A549 (cell line): ENCODE measurements at regions not wholly inside any gene's neighbourhood (a gene's known extent, or its start where the extent isn't known, plus 50 kb on each side); places are given as distances from the start of the nearest gene placed in this dataset.

Source experiments
- ATAC-seq, 2 experiments: fragments of 200-7000 bp in 1 of 2; fragments of >200 bp in 1 of 2; cut with Nextera tagmentation in 1 of 2; cut with Tn5 transposase in 1 of 2; 3 replicates each; pipeline versions ENCODE4 v1.8.0 to v1.9.1; 2018 to 2020; ENCODE audit warnings: mild to moderate bottlenecking in 1 of 2, moderate library complexity in 1 of 2
- CTCF ChIA-PET: fragments of 300-600 bp; sonication (Branson Sonifier 250); formaldehyde crosslinking; extraction: SDS; loops from one replicate; lab custom pipeline; 2021; ENCODE audit warnings: antibody characterized with exemption, inconsistent platforms; lab: Yijun Ruan, JAX
- POLR2A ChIA-PET: fragments of 350-600 bp; formaldehyde crosslinking; extraction: SDS; loops from one replicate; lab custom pipeline; 2021; ENCODE audit warnings: antibody characterized with exemption, inconsistent platforms; lab: Yijun Ruan, JAX
- DNase-seq, 2 experiments: peaks; one replicate each; pipeline versions ENCODE4 v3.0.0 to v3.0.0-alpha.2; 2011 to 2016; ENCODE audit warnings: low read depth in 1 of 2, low spot score in 1 of 2
- FAIRE-seq: peaks from 2 replicates; lab custom pipeline; 2011; peaks lifted over from hg19 to GRCh38; lab: Jason Lieb, UNC
- H3K27ac ChIP-seq, 2 experiments: fragments of >200 bp; sonication (Bioruptor Twin); formaldehyde crosslinking; 3 replicates each; pipeline ENCODE4 v1.5.1; 2016 to 2017
- H3K4me1 ChIP-seq: fragments of >200 bp; sonication (Bioruptor Twin); formaldehyde crosslinking; 3 replicates; pipeline ENCODE4 v1.6.1; 2016
- H3K4me2 ChIP-seq: fragments of >200 bp; sonication (Bioruptor Twin); formaldehyde crosslinking; 3 replicates; pipeline ENCODE4 v1.6.1; 2016
- H3K4me3 ChIP-seq: fragments of >200 bp; sonication (Bioruptor Twin); formaldehyde crosslinking; 3 replicates; pipeline ENCODE4 v1.5.1; 2016
- H3K9me3 ChIP-seq: fragments of >200 bp; sonication (Bioruptor Twin); formaldehyde crosslinking; 3 replicates; pipeline ENCODE4 v1.6.1; 2016
- BHLHE40 ChIP-seq: IDR thresholded peaks from 2 replicates; pipeline ENCODE4 v1.6.1; 2012; ENCODE audit warnings: low read depth, low read length, inconsistent platforms
- CBX2 ChIP-seq: fragments of 200-600 bp; sonication (generic); IDR thresholded peaks from 2 replicates; pipeline ENCODE4 v1.6.1; 2016; ENCODE audit warnings: low read depth, mild to moderate bottlenecking, borderline replicate concordance
- CBX8 ChIP-seq: fragments of 200-600 bp; sonication (generic); IDR thresholded peaks from 2 replicates; pipeline ENCODE4 v1.6.1; 2016
- EP300 ChIP-seq, 2 experiments: fragments of >200 bp; sonication (Bioruptor Twin); formaldehyde crosslinking; IDR thresholded peaks; 2 replicates in 1 of 2; 3 replicates in 1 of 2; pipeline ENCODE4 v1.6.1; 2016 to 2017
- HOXA7 ChIP-seq: fragments of 250-450 bp; sonication (Bioruptor Pico); IDR thresholded peaks from 2 replicates; pipeline ENCODE4 v1.5.0; 2020; ENCODE audit warnings: mild to moderate bottlenecking, moderate library complexity
- HOXB13 ChIP-seq: fragments of 250-450 bp; sonication (Bioruptor Pico); IDR thresholded peaks from 2 replicates; pipeline ENCODE4 v1.5.0; 2020; ENCODE audit warnings: low read depth, mild to moderate bottlenecking, moderate library complexity
- JUN ChIP-seq, 2 experiments: fragments of >200 bp; sonication (Bioruptor Twin); formaldehyde crosslinking; IDR thresholded peaks; 2 replicates in 1 of 2; 3 replicates in 1 of 2; pipeline ENCODE4 v1.6.1; 2016 to 2017
- MYC ChIP-seq: IDR thresholded peaks from 2 replicates; pipeline ENCODE4 v1.6.1; 2012; ENCODE audit warnings: mild to moderate bottlenecking, inconsistent platforms, low read length, improper control_type of control experiment, borderline replicate concordance
- NFE2L2 ChIP-seq: fragments of 150-350 bp; conservative IDR thresholded peaks from 2 replicates; pipeline ENCODE4 v1.6.1; 2014; ENCODE audit warnings: low read length
- NPAS2 ChIP-seq: fragments of 250-450 bp; sonication (Bioruptor Pico); IDR thresholded peaks from 2 replicates; pipeline ENCODE4 v1.8.0; 2022; ENCODE audit warnings: mild to moderate bottlenecking, moderate library complexity, borderline replicate concordance
- NR3C1 ChIP-seq: fragments of >200 bp; sonication (Bioruptor Twin); formaldehyde crosslinking; IDR thresholded peaks from 3 replicates; pipeline ENCODE4 v1.6.1; 2017
- POLR2AphosphoS2 ChIP-seq: conservative IDR thresholded peaks from 2 replicates; pipeline ENCODE4 v1.6.1; 2012; ENCODE audit warnings: low read length, improper control_type of control experiment, inconsistent platforms
- RCOR1 ChIP-seq: fragments of 150-350 bp; IDR thresholded peaks from 2 replicates; pipeline ENCODE4 v1.6.1; 2014; ENCODE audit warnings: antibody characterized with exemption, low read length, low read depth
- RNF2 ChIP-seq: fragments of 200-600 bp; sonication (generic); IDR thresholded peaks from 2 replicates; pipeline ENCODE4 v1.6.1; 2016; ENCODE audit warnings: low read depth, mild to moderate bottlenecking, antibody characterized with exemption, moderate library complexity, borderline replicate concordance
- ZNF302 ChIP-seq: fragments of 250-450 bp; sonication (Bioruptor Pico); IDR thresholded peaks from 2 replicates; pipeline ENCODE4 v1.9.0; 2021; ENCODE audit warnings: inconsistent platforms, mild to moderate bottlenecking, moderate library complexity
- WGBS: methylation state at CpG from one replicate; pipeline ENCODE4 v1.1.6; 2017; ENCODE audit errors: missing lambda C conversion rate; 5-methylcytosine and 5-hydroxymethylcytosine counted together
- TF ChIP-seq, protein P1 (sequence below): fragments of 150-350 bp; IDR thresholded peaks from 2 replicates; pipeline ENCODE4 v1.6.1; 2014; ENCODE audit warnings: low read depth, mild to moderate bottlenecking, low read length
- TF ChIP-seq, protein P2 (sequence below): fragments of >200 bp; sonication (Bioruptor Twin); formaldehyde crosslinking; IDR thresholded peaks from 3 replicates; pipeline ENCODE4 v1.6.1; 2016
- TF ChIP-seq, protein P3 (sequence below): fragments of 250-450 bp; sonication (Bioruptor Pico); IDR thresholded peaks from 2 replicates; pipeline ENCODE4 v1.5.0; 2020; ENCODE audit warnings: low read depth, mild to moderate bottlenecking, moderate library complexity
- TF ChIP-seq, protein P4 (sequence below): fragments of 250-450 bp; sonication (Bioruptor Pico); IDR thresholded peaks from 2 replicates; pipeline ENCODE4 v1.5.0; 2021; ENCODE audit warnings: mild to moderate bottlenecking, moderate library complexity, borderline replicate concordance
- TF ChIP-seq, protein P5 (sequence below): IDR thresholded peaks from 2 replicates; pipeline ENCODE4 v1.6.1; 2012
- TF ChIP-seq, protein P6 (sequence below): fragments of 200-600 bp; sonication (generic); IDR thresholded peaks from 2 replicates; pipeline ENCODE4 v1.6.1; 2016; ENCODE audit warnings: antibody characterized with exemption, mild to moderate bottlenecking, moderate library complexity

DNA sequence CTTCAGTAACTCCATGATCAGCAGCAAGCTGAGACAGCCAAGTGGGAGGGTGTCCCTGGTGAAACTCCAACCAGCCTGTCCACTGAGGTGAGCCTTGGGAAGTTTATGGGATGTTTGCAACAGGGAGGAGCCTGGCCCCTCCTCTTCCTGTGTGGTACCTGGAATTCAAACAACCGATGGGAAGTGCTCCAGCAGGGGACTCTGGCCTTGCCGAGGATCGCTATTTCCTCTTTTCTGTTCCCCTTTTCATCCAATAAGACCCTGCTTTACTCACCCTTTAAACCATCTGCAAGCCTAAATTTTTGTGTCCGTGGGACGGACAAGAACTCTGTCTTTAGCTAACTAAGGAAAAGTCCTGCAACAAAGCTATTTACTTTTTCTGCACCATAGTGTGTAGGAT lies 491.1 kb upstream of the ZMIZ1 start:
- 91% methylated on average over 5 of the region's 5 CpGs for WGBS
- ChIA-PET CTCF (interaction anchor here (0.7 to 1.5 kb wide), 3 partner anchors 12 to 530 kb away, joined by 3 read pairs; no protein-coding TSS in a partner anchor), POLR2A (no interaction called here)
- no peak overlapping the region for H3K4me3 ChIP-seq
- TF ChIP-seq ZNF302 (CRISPR knock-in tag) (no peak), NR3C1 (no peak), BHLHE40 (no peak)
- ATAC-seq: no peak
- no peak overlapping the region for H3K27ac ChIP-seq
- H3K9me3 ChIP-seq: no peaks in the 10 kb centered on the region
- no peak for FAIRE-seq
- DNase-seq: no peak
- H3K4me1 ChIP-seq: no peaks in the 10 kb centered on the region
- no peak overlapping the region for H3K4me2 ChIP-seq

DNA sequence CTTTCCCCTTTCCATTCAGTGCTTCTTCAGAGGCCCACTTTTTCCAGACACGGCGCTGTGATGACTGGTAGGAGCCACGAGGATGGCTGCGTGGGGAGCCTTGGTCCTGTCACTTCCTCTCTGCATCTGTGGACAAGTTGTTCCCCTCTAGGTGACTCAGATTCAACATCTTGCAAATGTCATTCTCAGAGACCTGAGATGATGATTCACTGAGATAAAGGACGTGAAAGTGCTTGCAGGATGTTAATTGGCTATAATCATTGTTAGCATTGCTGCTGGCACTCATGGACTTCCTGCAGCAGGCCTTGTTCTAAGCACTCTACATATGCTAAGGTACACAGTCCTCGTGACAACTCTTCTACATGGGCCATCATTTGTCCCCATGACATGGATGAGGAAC lies 489.8 kb upstream of the ZMIZ1 start:
- no peaks in the 10 kb centered on the region for H3K4me1 ChIP-seq
- TF ChIP-seq MYC (no peak), NPAS2 (CRISPR knock-in tag) (no peak), HOXB13 (CRISPR knock-in tag) (no peak)
- TF ChIP-seq, protein P1, sequence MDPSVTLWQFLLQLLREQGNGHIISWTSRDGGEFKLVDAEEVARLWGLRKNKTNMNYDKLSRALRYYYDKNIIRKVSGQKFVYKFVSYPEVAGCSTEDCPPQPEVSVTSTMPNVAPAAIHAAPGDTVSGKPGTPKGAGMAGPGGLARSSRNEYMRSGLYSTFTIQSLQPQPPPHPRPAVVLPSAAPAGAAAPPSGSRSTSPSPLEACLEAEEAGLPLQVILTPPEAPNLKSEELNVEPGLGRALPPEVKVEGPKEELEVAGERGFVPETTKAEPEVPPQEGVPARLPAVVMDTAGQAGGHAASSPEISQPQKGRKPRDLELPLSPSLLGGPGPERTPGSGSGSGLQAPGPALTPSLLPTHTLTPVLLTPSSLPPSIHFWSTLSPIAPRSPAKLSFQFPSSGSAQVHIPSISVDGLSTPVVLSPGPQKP: no peak
- TF ChIP-seq, protein P2, sequence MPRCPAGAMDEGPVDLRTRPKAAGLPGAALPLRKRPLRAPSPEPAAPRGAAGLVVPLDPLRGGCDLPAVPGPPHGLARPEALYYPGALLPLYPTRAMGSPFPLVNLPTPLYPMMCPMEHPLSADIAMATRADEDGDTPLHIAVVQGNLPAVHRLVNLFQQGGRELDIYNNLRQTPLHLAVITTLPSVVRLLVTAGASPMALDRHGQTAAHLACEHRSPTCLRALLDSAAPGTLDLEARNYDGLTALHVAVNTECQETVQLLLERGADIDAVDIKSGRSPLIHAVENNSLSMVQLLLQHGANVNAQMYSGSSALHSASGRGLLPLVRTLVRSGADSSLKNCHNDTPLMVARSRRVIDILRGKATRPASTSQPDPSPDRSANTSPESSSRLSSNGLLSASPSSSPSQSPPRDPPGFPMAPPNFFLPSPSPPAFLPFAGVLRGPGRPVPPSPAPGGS: no peak
- WGBS: 64% methylated on average over 6 of the region's 6 CpGs
- no peak for FAIRE-seq
- no peaks in the 10 kb centered on the region for H3K9me3 ChIP-seq
- no peak for ATAC-seq
- ChIA-PET CTCF (interaction anchor here (0.9 to 1.5 kb wide), 3 partner anchors 15 to 531 kb away, joined by 3 read pairs; no protein-coding TSS in a partner anchor), POLR2A (no interaction called here)
- H3K27ac ChIP-seq: no peak overlapping the region
- DNase-seq: no peak
- H3K4me3 ChIP-seq: no peak overlapping the region
- no peak overlapping the region for H3K4me2 ChIP-seq

DNA sequence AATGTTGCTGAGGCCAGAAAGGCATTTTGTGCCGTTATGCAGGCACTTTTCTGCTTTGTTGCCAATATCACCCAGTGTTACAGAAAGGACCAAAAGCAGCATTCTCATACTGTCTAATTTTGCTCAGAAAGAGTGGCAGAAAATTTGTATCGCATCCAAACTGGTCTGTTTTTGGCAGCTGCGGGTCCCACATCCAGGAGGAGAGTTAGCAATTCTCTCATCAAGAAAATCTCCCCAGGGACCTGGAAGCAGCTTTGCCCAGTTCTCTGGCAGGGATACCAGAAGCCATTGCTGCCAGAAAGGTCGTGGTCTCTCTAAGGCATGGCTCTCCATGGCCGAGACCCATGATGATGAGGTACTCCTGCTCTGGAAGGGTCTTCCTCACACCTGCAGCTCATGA lies 489.2 kb upstream of the ZMIZ1 start:
- FAIRE-seq: no peak
- H3K9me3 ChIP-seq: no peaks in the 10 kb centered on the region
- no peak overlapping the region for H3K4me2 ChIP-seq
- POLR2A ChIA-PET: no interaction called here
- no peak overlapping the region for H3K4me3 ChIP-seq
- TF ChIP-seq RNF2: no peak
- TF ChIP-seq JUN (IDR thresholded peaks at IDR 0.05): no peak
- TF ChIP-seq, protein P3, sequence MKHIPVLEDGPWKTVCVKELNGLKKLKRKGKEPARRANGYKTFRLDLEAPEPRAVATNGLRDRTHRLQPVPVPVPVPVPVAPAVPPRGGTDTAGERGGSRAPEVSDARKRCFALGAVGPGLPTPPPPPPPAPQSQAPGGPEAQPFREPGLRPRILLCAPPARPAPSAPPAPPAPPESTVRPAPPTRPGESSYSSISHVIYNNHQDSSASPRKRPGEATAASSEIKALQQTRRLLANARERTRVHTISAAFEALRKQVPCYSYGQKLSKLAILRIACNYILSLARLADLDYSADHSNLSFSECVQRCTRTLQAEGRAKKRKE (CRISPR knock-in tag): no peak
- TF ChIP-seq CBX2: no peak
- no peak for TF ChIP-seq NPAS2 (CRISPR knock-in tag)
- TF ChIP-seq, protein P4, sequence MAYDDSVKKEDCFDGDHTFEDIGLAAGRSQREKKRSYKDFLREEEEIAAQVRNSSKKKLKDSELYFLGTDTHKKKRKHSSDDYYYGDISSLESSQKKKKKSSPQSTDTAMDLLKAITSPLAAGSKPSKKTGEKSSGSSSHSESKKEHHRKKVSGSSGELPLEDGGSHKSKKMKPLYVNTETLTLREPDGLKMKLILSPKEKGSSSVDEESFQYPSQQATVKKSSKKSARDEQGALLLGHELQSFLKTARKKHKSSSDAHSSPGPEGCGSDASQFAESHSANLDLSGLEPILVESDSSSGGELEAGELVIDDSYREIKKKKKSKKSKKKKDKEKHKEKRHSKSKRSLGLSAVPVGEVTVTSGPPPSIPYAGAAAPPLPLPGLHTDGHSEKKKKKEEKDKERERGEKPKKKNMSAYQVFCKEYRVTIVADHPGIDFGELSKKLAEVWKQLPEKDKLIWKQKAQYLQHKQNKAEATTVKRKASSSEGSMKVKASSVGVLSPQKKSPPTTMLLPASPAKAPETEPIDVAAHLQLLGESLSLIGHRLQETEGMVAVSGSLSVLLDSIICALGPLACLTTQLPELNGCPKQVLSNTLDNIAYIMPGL: no peak
- TF ChIP-seq, protein P5, sequence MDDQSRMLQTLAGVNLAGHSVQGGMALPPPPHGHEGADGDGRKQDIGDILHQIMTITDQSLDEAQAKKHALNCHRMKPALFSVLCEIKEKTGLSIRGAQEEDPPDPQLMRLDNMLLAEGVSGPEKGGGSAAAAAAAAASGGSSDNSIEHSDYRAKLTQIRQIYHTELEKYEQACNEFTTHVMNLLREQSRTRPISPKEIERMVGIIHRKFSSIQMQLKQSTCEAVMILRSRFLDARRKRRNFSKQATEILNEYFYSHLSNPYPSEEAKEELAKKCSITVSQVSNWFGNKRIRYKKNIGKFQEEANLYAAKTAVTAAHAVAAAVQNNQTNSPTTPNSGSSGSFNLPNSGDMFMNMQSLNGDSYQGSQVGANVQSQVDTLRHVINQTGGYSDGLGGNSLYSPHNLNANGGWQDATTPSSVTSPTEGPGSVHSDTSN: no peak
- no peak for TF ChIP-seq HOXA7 (CRISPR knock-in tag)
- no peak for TF ChIP-seq NR3C1
- no peak for TF ChIP-seq CBX8
- no peak for TF ChIP-seq RCOR1
- TF ChIP-seq POLR2AphosphoS2: no peak
- no peak for TF ChIP-seq EP300 (IDR thresholded peaks at IDR 0.05)
- TF ChIP-seq, protein P2: no peak
- TF ChIP-seq, protein P6, sequence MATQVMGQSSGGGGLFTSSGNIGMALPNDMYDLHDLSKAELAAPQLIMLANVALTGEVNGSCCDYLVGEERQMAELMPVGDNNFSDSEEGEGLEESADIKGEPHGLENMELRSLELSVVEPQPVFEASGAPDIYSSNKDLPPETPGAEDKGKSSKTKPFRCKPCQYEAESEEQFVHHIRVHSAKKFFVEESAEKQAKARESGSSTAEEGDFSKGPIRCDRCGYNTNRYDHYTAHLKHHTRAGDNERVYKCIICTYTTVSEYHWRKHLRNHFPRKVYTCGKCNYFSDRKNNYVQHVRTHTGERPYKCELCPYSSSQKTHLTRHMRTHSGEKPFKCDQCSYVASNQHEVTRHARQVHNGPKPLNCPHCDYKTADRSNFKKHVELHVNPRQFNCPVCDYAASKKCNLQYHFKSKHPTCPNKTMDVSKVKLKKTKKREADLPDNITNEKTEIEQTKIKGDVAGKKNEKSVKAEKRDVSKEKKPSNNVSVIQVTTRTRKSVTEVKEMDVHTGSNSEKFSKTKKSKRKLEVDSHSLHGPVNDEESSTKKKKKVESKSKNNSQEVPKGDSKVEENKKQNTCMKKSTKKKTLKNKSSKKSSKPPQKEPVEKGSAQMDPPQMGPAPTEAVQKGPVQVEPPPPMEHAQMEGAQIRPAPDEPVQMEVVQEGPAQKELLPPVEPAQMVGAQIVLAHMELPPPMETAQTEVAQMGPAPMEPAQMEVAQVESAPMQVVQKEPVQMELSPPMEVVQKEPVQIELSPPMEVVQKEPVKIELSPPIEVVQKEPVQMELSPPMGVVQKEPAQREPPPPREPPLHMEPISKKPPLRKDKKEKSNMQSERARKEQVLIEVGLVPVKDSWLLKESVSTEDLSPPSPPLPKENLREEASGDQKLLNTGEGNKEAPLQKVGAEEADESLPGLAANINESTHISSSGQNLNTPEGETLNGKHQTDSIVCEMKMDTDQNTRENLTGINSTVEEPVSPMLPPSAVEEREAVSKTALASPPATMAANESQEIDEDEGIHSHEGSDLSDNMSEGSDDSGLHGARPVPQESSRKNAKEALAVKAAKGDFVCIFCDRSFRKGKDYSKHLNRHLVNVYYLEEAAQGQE: no peak
- no peak for TF ChIP-seq NFE2L2
- TF ChIP-seq, all 56 proteins: peak for 0
- CTCF ChIA-PET: interaction anchor here (0.9 kb wide), 1 partner anchor 368 kb away, joined by 3 read pairs; no protein-coding TSS in a partner anchor
- DNase-seq (no peak), ATAC-seq (no peak)
- Histone ChIP-seq H3K27ac (no peak overlapping the region), H3K4me1 (no peaks in the 10 kb centered on the region)
- 68% methylated on average over 5 of the region's 5 CpGs for WGBS
